ENCODE measurements at regions not wholly inside any gene's neighbourhood (a gene's known extent, or its start where the extent isn't known, plus 50 kb on each side); places are given as distances from the start of the nearest gene placed in this dataset.

GRCh38 chr21:16740511-16740910, 772.3 kb upstream of the CXADR start:
- peak overlapping the region in 3 of 10 donors; percentile 20 to 48 (median 32) for H3K27ac ChIP-seq
- peaks cover 0 to 8% (median 0%) of the 10 kb centered on the region in 9 donors for H3K4me1 ChIP-seq
- WGBS, 2 donors = 69 to 78% methylated on average over 8 of the region's 8 CpGs
- intact Hi-C loops (cut with DNase I) = no loop called here
- H3K4me3 ChIP-seq = no peak overlapping the region
- H3K9me3 ChIP-seq = peaks cover 0 to 12% (median 0%) of the 10 kb centered on the region in 11 donors
- no peaks in the 10 kb centered on the region for H3K27me3 ChIP-seq
- H3K36me3 ChIP-seq = no peaks in the 10 kb centered on the region
- TF ChIP-seq CTCF (IDR thresholded peaks at IDR 0.05) = no peak
- ATAC-seq (no peak), DNase-seq (no peak)

GRCh38 chr21:16741141-16741665, 771.6 kb upstream of the CXADR start:
- Histone ChIP-seq H3K36me3 (no peaks in the 10 kb centered on the region), H3K27ac (peak overlapping the region in 3 of 10 donors; percentile 32 to 63 (median 48)), H3K27me3 (no peaks in the 10 kb centered on the region), H3K4me3 (no peak overlapping the region), H3K9me3 (peaks cover 0 to 7% (median 0%) of the 10 kb centered on the region in 11 donors), H3K4me1 (peaks cover 0 to 8% (median 0%) of the 10 kb centered on the region in 9 donors)
- intact Hi-C loops (cut with DNase I) = loop anchor here in 1 of 10 donors (1.0 kb wide), 1 partner anchor 8 kb away; no protein-coding TSS in a partner anchor
- no peak for TF ChIP-seq CTCF (IDR thresholded peaks at IDR 0.05)
- DNase-seq = peak in 1 of 2 donors; percentile 14
- 37 to 39% methylated on average over 7 of the region's 7 CpGs for WGBS, 2 donors
- peak in 6 of 8 donors; percentile 37 to 64 (median 44) for ATAC-seq

GRCh38 chr21:16742131-16742641, 770.7 kb upstream of the CXADR start:
- Histone ChIP-seq H3K4me3 (no peak overlapping the region), H3K4me1 (peaks cover 0 to 8% (median 0%) of the 10 kb centered on the region in 9 donors), H3K27ac (peak overlapping the region in 4 of 10 donors; percentile 4 to 63 (median 40)), H3K9me3 (no peaks in the 10 kb centered on the region), H3K27me3 (no peaks in the 10 kb centered on the region), H3K36me3 (no peaks in the 10 kb centered on the region)
- DNase-seq = peak in 1 of 2 donors; percentile 9
- WGBS, 2 donors = 61 to 66% methylated on average over 3 of the region's 3 CpGs
- TF ChIP-seq CTCF (IDR thresholded peaks at IDR 0.05) = no peak
- intact Hi-C loops (cut with DNase I) = no loop called here
- ATAC-seq = peak; percentile 44 to 82 (median 76)

GRCh38 chr21:16742741-16743140, 770.1 kb upstream of the CXADR start:
- Histone ChIP-seq H3K36me3 (no peaks in the 10 kb centered on the region), H3K27me3 (no peaks in the 10 kb centered on the region), H3K27ac (peak overlapping the region in 3 of 10 donors; percentile 4 to 48 (median 32)), H3K9me3 (no peaks in the 10 kb centered on the region), H3K4me3 (no peak overlapping the region), H3K4me1 (peaks cover 0 to 8% (median 0%) of the 10 kb centered on the region in 9 donors)
- TF ChIP-seq CTCF (IDR thresholded peaks at IDR 0.05) = no peak
- ATAC-seq (peak in 3 of 8 donors; percentile 18 to 25 (median 19)), DNase-seq (no peak)
- WGBS, 2 donors = 68 to 69% methylated on average over 5 of the region's 5 CpGs
- intact Hi-C loops (cut with DNase I) = no loop called here
